GM23248 (cell line): ENCODE measurements at regions not wholly inside any gene's neighbourhood (a gene's known extent, or its start where the extent isn't known, plus 50 kb on each side); places are given as distances from the start of the nearest gene placed in this dataset.
"Not testable (repeated sequence)": the region's sequence is repeated elsewhere in the genome, so short reads cannot be mapped to it uniquely, and the experiment has no call there.

Source experiments
- EZH2 ChIP-seq: fragments of 200-600 bp; sonication (generic); IDR thresholded peaks from 2 replicates; pipeline ENCODE4 v1.6.1; 2018; ENCODE audit warnings: antibody characterized with exemption, mild to moderate bottlenecking; ENCODE audit not compliant: insufficient read depth, poor library complexity, severe bottlenecking
- EZH2phosphoT487 ChIP-seq: fragments of 200-600 bp; sonication (generic); IDR thresholded peaks from 2 replicates; pipeline ENCODE4 v1.6.1; 2018; ENCODE audit warnings: antibody characterized with exemption, moderate library complexity, mild to moderate bottlenecking, low read depth; ENCODE audit not compliant: insufficient read depth

GRCh38 chrX:3935196-3935595 lies 221.7 kb upstream of the PRKX start:
- not testable (repeated sequence) for TF ChIP-seq EZH2phosphoT487, EZH2
